Esophagus (tissue), 2 donors: ENCODE measurements at regions not wholly inside any gene's neighbourhood (a gene's known extent, or its start where the extent isn't known, plus 50 kb on each side); places are given as distances from the start of the nearest gene placed in this dataset.
"Not testable (repeated sequence)": the region's sequence is repeated elsewhere in the genome, so short reads cannot be mapped to it uniquely, and the experiment has no call there.

Experiments used
- H3K27ac ChIP-seq, 2 donors: one replicate each; pipeline ENCODE4 v1.5.1; 2013; ENCODE audit warnings: low read depth in 2 of 2, mild to moderate bottlenecking in 2 of 2, inconsistent platforms in 1 of 2, low read length in 1 of 2, moderate library complexity in 1 of 2
- H3K27me3 ChIP-seq, 2 donors: one replicate each; pipeline ENCODE4 v1.6.1; 2013; ENCODE audit warnings: low read length in 2 of 2, control low read depth in 1 of 2, mild to moderate bottlenecking in 1 of 2; ENCODE audit not compliant: insufficient read depth in 2 of 2, control insufficient read depth in 1 of 2
- H3K36me3 ChIP-seq, 2 donors: one replicate each; pipeline ENCODE4 v1.6.1; 2013; ENCODE audit warnings: low read length in 1 of 2; ENCODE audit not compliant: control insufficient read depth in 2 of 2, insufficient read depth in 2 of 2
- H3K4me1 ChIP-seq, 2 donors: one replicate each; pipeline ENCODE4 v1.6.1; 2013; ENCODE audit warnings: low read length in 1 of 2; ENCODE audit not compliant: control insufficient read depth in 2 of 2, insufficient read depth in 2 of 2
- H3K4me3 ChIP-seq, 2 donors: one replicate each; pipeline ENCODE4 v1.5.1; 2013; ENCODE audit warnings: low read length in 2 of 2, mild to moderate bottlenecking in 2 of 2, low read depth in 1 of 2, moderate library complexity in 1 of 2
- H3K9me3 ChIP-seq, 2 donors: one replicate each; pipeline ENCODE4 v1.6.1; 2013; ENCODE audit warnings: mild to moderate bottlenecking in 2 of 2, low read depth in 1 of 2, low read length in 1 of 2, moderate library complexity in 1 of 2; ENCODE audit not compliant: control insufficient read depth in 2 of 2, insufficient read depth in 1 of 2
- WGBS, 2 donors: extraction: QIAGEN DNeasy Blood & Tissue Kit; methylation state at CpG; one replicate each; pipeline ENCODE4 v1.1.7; 2013; 5-methylcytosine and 5-hydroxymethylcytosine counted together
- donor health status: healthy with polysubstance abuse.
- donor health status: Bipolar disorder and iron deficiency.

- Histone ChIP-seq H3K36me3 (no peaks in the 10 kb centered on the region), H3K27ac (peak overlapping the region; percentile 35 to 38), H3K27me3 (peaks cover 0 to 2% of the 10 kb centered on the region in 2 donors), H3K4me3 (peak overlapping the region in 1 of 2 donors; percentile 39), H3K4me1 (no peaks in the 10 kb centered on the region), H3K9me3 (no peaks in the 10 kb centered on the region)
- WGBS, 2 donors = 71 to 77% methylated on average over 13 of the region's 13 CpGs
Measured at GRCh38 chr6:11381801-11382513, 149.5 kb upstream of the NEDD9 start.

GRCh38 chr6:11380969-11381744, 148.7 kb upstream of the NEDD9 start:
- 84 to 89% methylated on average over 12 of the region's 12 CpGs for WGBS, 2 donors
- Histone ChIP-seq H3K27ac (no peak overlapping the region), H3K27me3 (peaks cover 0 to 2% of the 10 kb centered on the region in 2 donors), H3K36me3 (no peaks in the 10 kb centered on the region), H3K9me3 (no peaks in the 10 kb centered on the region), H3K4me3 (no peak overlapping the region), H3K4me1 (no peaks in the 10 kb centered on the region)

GRCh38 chr6:11380549-11380948, 148.1 kb upstream of the NEDD9 start:
- Histone ChIP-seq H3K4me3 (no peak overlapping the region), H3K4me1 (no peaks in the 10 kb centered on the region), H3K27ac (no peak overlapping the region), H3K27me3 (peaks cover 0 to 2% of the 10 kb centered on the region in 2 donors), H3K36me3 (no peaks in the 10 kb centered on the region), H3K9me3 (no peaks in the 10 kb centered on the region)
- WGBS, 2 donors = 74 to 77% methylated on average over 7 of the region's 7 CpGs

- H3K27me3 ChIP-seq = peaks cover 0 to 2% of the 10 kb centered on the region in 2 donors
- no peak overlapping the region for H3K4me3 ChIP-seq
- 95 to 99% methylated on average over 4 of the region's 4 CpGs for WGBS, 2 donors
- H3K36me3 ChIP-seq = no peaks in the 10 kb centered on the region
- H3K4me1 ChIP-seq = no peaks in the 10 kb centered on the region
- no peaks in the 10 kb centered on the region for H3K9me3 ChIP-seq
- no peak overlapping the region for H3K27ac ChIP-seq
Measured at GRCh38 chr6:11379805-11380204, 147.3 kb upstream of the NEDD9 start.

GRCh38 chr6:11378639-11379038, 146.2 kb upstream of the NEDD9 start:
- WGBS, 2 donors = 76 to 78% methylated on average over 4 of the region's 4 CpGs
- Histone ChIP-seq H3K27ac (no peak overlapping the region), H3K4me1 (no peaks in the 10 kb centered on the region)

GRCh38 chr6:11374036-11375010, 141.9 kb upstream of the NEDD9 start:
- Histone ChIP-seq H3K36me3 (no peaks in the 10 kb centered on the region), H3K27me3 (no peaks in the 10 kb centered on the region), H3K9me3 (no peaks in the 10 kb centered on the region), H3K4me3 (no peak overlapping the region), H3K27ac (no peak overlapping the region), H3K4me1 (peaks cover 0 to 3% of the 10 kb centered on the region in 2 donors)
- whole genome bisulfite sequencing, 2 donors = 75 to 80% methylated on average over 4 of the region's 4 CpGs

More at GRCh38 chr6:11378639-11379038, 146.2 kb upstream of the NEDD9 start:
- Histone ChIP-seq H3K4me3 (no peak overlapping the region), H3K36me3 (no peaks in the 10 kb centered on the region), H3K9me3 (no peaks in the 10 kb centered on the region), H3K27me3 (peaks cover 0 to 2% of the 10 kb centered on the region in 2 donors)

- no peak overlapping the region for H3K4me3 ChIP-seq
- no peaks in the 10 kb centered on the region for H3K27me3 ChIP-seq
- WGBS, 2 donors = 94 to 97% methylated on average over 1 of the region's 1 CpG
- no peaks in the 10 kb centered on the region for H3K36me3 ChIP-seq
- peaks cover 0 to 3% of the 10 kb centered on the region in 2 donors for H3K4me1 ChIP-seq
- no peak overlapping the region for H3K27ac ChIP-seq
- H3K9me3 ChIP-seq = no peaks in the 10 kb centered on the region
Measured at GRCh38 chr6:11373208-11373607, 140.7 kb upstream of the NEDD9 start.

- not testable (repeated sequence) for H3K27ac ChIP-seq, H3K27me3 ChIP-seq, H3K9me3 ChIP-seq, H3K36me3 ChIP-seq, H3K4me1 ChIP-seq, H3K4me3 ChIP-seq
Measured at GRCh38 chr6:11372186-11372790, 139.8 kb upstream of the NEDD9 start.
